Fibroblast of the conjunctiva (primary cell): ENCODE measurements at regions not wholly inside any gene's neighbourhood (a gene's known extent, or its start where the extent isn't known, plus 50 kb on each side); places are given as distances from the start of the nearest gene placed in this dataset.
"Not testable (repeated sequence)": the region's sequence is repeated elsewhere in the genome, so short reads cannot be mapped to it uniquely, and the experiment has no call there.

Experiments
- DNase-seq: peaks from one replicate; pipeline ENCODE4 v3.0.0-alpha.2; 2010; ENCODE audit warnings: low read depth

DNA sequence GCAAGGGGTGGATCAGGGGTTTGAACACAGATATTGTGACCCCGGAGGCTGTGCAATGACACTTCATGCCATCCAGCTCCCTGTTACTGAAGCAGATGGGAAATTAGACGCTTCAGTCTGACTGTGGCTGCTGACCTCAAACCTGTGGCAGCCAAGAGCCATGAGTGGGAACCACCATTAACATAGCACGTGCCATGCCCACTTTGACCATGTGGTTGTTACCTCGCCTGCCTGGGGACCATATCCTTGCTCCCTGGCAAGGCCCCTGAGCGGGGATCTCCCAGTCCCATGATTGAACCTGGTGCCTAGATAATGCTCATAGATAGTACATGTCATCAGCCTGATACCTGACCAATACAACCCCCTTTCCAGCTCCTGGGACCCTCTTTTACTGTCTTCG lies 68.9 kb downstream of the CYP26B1 start:
- no peak for DNase-seq

DNA sequence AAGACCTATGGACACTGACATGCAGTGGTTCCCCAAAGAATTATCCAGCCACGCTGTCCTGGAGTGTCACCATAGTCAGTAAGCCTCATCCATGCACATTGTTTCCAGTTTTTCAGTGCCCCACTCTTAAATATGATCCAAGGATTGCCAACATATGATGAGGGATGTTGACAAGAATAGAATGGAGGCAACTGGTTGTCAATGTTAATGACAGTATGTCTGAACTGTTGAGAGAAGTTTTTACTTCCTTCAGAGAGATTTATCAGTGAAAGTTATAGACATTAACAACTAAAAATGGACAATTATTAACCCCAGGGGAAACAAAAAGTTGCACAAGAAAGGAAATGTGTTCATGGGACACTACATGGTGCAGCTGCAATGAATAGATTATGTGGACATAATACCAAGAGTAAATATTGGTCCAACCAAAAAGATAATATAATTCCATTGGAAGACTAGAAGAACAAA lies 69.9 kb downstream of the CYP26B1 start:
- DNase-seq = no peak

DNA sequence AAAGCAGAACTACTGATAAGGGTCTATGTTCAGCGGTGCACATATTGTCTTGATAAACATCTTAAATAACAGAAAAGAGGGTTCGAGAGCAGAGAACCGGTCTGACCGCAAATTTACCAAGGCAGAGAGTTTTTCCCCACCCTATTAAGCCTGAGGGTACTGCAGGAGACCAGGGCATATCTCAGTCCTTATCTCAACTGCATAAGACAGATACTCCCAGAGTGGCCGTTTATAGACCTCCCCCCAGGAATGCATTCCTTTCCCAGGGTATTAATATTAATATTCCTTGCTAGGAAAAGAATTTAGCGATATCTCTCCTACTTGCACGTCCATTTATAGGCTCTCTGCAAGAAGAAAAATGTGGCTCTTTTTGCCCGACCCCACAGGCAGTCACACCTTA lies 74.3 kb downstream of the CYP26B1 start:
- DNase-seq = not testable (repeated sequence)

DNA sequence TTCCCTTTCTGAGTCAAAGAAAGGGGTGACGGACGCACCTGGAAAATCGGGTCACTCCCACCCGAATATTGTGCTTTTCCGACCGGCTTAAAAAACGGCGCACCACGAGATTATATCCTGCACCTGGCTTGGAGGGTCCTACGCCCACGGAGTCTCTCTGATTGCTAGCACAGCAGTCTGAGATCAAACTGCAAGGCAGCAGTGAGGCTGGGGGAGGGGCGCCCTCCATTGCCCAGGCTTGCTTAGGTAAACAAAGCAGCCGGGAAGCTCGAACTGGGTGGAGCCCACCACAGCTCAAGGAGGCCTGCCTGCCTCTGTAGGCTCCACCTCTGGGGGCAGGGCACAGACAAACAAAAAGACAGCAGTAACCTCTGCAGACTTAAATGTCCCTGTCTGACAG lies 83.5 kb downstream of the CYP26B1 start:
- not testable (repeated sequence) for DNase-seq

DNA sequence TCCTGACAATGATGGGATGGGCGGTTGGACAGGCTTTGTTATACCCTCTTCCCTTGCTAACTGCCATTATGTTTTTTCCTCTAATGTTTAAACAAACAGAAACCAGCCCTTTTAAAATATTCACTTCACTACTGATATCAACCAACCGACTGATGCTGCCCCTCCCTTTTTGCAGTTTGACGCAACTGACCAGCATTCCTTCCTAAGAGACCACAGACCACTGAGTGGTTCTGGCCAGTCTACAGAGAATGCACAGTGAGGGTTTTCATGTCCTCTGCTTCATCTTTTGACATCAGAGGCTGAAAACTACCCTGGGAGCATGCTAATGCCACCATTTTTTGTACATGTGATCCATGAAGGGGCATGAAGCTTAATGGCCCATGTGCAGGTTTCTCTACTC lies 85.3 kb downstream of the CYP26B1 start:
- DNase-seq = no peak

DNA sequence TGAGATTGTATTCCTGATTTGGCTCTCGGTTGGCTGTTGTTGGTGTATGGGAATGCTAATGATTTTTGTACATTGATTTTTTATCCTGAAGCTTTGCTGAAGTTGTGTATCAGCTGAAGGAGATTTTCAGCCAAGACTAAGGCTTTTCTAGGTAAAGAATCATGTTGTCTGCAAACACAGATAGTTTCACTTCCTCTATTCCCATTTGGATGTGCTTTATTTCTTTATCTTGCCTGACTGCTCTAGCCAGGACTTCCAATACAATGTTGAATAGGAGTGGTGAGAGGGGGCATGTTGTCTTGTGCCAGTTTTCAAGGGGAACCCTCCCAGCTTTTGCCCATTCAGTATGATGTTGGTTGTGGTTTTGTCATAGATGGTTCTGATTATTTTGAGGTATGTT lies 90.4 kb downstream of the CYP26B1 start:
- DNase-seq = no peak

DNA sequence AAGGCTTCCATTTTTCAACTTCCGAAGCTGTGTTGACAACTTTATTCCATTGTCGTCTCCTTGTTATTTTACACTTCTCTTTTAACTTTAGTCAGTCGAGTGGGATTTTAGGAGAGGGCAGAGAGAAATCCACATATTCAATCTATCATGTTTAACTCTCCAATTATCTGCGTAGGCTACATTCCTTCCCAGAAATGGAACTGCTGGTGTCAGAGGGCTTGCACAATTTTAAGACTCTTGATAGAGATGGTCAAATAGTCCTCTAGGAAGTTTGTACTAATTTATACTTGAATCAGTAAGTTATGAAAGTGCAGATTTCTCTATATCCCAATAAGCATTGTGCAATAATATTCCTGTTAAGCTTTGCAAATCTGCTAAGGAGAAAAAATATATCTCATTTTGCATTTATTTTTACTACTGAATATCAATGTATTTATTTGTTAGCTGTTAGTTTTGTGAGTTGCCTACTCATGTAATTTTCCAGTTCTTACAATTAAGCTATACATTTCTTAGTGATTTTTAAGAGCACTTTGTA lies 95.6 kb downstream of the CYP26B1 start:
- DNase-seq = no peak

DNA sequence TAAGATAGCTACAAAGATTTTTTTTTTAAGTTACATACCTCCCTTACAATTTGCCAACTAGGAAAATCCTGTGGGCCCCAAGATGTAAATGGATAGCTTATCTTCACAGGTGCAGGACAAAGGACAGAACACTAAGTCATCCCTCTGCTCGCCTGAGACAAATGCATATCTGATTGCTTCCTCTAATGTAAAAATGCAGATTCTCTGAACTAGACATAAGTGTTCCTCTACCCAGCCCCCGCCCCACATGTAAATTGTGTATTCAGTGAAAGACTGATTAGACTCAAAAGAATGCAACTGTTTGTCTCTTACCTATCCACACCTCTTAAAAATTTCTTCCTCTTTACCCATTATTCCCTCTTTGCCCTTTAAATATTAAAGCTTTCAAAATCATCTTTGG lies 96.5 kb downstream of the CYP26B1 start:
- DNase-seq = no peak

DNA sequence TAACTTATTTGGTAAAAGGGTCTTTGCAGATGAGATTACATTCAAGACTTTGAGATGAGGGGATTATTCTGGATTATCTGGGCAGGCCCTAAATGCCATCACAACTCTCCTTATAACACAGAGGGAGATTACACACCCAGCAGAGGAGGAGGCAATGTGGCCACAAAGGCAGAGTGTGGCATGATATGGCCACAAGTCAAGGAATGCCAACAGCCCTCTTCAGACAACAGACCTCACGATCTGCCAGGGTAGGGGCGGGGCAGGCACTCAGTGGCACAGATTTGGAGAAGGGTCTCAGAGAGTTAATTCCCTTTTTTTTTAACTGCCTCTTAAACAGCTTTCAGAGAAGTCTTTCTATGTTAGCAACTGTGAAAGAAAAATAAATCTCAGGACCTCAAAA lies 96.9 kb downstream of the CYP26B1 start:
- no peak for DNase-seq

DNA sequence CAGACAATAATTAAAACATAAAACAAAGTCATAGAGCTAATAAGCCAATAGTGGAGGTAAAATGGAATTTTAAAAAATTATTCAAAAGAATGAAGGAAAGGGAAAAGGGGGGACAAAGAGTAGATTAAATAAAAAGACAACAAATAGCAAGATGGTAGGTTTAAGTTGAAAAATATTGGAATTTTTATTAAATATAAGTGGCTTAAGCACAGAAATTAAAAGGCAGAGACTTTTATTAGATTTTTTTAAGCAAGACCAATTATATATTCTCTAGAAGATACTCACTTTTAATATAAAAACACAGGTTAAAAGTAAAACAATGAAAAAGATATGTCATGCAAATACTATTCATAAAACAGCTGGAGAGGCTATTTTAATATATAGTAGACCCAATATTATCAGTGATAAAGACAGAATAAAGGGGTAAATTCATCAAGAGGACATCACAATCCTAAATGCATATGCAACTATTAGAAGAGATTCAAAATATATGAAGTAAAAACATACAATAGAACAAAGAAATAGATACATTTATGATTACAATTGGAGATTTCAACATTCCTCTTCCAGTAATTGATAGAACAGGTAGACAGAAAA lies 98.7 kb downstream of the CYP26B1 start:
- DNase-seq = no peak

DNA sequence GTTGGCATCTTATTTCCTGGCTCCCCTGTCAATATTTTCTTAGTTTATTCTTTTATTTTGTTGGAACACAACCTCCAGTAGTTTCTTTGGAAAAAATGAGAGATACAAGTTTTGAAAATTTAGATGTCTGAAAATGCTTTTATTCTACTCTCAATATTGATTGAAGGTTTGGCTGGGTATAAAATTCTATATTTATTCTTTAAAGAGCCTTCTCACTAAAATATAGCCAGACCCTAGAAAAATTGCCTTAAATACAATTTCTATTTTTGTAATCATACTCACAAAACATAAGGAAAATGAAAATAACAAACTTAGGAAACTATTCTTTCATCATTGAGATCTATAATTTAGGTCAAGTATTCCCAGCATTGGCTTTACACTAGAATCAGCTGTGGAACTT lies 103.7 kb downstream of the CYP26B1 start:
- no peak for DNase-seq

DNA sequence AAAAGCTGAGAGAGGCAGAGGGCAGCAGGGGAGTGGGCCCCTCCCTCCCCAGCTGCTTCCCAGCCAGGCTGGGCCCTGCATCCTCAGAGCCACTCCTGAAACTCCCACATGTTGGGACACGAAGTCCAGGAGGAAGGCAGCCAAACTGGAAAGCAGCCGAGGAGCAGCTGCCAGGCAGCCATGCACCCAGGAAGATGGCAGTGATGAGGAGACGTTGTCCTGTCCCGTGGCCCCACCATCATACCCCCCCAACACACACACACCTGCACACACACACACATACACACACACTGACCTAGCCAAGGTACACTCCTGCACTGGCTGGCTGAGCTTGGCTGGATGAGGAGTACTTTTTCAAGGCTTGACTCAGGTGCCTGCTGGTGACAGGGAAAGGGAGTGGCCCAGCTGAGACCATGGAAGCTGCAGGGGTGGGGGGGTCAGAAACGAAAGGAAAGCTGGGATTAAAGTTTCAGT lies 106.0 kb downstream of the CYP26B1 start:
- DNase-seq = no peak

DNA sequence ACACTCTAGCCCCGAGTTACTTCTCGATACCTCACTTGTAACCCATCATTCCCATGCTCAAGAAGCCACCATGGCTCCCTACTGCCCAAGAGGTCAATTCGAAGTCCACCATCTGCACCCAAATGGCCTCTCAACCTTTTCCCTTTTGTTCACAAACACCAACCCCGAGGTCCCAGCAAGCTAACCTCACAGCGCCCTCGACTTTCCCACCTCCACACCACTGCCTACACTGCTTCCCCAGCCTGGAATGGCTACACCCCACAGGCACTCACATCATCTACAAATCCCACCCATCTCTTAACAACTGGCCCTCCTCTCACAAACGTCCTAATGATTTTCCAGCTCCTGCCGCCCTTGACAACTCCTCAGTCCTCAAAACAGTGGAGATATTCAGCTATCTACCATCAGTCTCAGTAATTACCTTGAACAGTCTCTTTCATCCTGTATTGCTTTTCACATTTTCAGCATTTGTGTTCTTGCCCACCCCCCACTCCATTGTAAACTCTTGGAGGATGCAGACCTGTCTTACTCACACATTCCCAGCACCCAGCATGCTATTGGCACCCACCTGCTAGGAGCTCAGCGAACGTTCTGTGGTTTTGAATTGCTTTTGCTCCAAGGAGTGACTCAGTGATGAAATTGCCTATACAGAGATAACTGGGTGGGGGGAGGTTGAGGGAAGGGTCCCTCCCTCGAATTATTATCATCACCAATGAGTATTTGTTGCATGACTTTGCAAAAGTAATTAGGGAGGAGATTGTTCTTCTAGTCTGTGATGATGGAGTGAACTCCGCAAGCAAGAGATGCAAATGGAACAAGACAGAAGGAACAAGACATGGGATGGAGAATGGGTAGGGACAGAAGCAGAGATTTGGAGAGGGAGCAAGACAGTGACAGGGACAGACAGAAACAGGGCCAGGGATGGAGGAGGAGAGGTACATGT lies 106.8 kb downstream of the CYP26B1 start:
- no peak for DNase-seq

DNA sequence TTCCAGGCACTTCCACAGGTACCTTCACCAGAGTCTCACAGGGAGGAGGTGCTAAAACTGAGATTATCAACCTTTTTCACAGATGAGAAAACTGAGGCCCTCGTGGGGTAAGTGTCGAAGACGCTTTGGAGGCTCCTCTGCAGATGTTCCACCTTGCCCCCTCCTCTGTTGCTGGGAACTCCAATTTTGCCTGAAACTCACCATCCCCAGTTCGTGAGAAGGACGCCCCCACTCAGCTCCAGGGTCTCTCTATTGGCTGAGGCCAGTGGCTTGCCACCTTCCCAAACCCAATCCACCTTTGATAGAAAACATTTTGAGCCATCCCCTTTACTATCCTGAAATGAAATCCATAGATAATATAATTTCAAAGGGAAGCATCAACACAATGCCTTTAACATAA lies 109.1 kb downstream of the CYP26B1 start:
- no peak for DNase-seq

DNA sequence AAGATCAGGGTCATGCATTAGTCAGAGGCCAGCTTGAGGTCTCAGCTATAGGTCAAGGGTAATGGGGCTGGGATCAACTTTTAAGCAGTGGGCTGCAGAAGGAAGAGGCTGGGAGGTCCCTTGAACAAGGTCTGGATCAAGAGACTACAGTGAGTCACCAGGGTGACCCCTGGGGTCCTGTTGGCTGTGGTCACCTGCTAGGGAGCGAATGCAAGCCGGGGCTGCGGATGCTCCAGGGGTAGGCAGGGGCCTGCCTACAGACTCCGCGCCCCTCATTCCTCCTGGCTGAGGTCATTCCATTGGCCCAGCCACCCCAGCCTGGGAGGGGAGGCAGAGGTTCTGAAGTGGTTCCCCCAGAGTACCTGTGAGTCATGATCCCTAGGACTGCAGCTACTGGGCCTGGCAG lies 110.4 kb downstream of the CYP26B1 start:
- no peak for DNase-seq

DNA sequence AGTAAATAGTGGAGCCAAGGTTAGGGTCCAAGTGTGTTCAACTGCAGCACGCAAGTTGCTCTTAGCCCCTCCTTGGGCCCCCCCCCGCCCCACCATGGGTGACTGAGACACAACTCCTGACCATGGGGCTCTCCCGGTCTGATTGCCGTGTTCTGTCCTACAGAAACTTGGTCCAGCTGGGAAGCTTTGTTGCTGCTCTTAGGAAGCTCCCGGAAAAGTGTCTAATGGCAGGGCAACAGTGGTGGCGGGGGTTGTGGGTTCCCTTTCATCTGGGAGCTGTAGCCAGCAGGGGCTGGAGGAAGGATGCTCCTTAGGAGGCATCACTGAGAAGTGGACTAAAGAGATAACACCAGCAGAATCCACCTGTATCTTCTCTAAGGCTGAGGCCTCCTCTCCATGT lies 111.1 kb downstream of the CYP26B1 start:
- DNase-seq = no peak

DNA sequence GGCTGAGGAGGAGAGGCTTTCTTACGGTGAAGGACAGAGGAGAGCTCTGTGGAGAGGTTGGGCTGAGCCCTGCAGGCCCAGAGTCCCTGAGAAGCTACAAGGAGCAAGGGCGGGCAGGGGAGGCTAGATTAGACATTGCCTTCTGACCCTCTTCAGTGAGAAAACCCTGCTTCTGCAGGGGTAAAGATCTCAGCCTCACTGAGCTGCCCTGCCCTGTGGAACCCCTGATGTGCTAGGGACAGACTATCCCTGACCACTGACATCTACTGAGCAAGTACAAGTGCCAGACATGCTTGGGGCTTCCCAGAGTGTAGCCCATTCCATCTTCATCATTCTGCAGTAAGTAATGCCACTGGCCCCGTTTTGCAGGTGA lies 111.5 kb downstream of the CYP26B1 start:
- no peak for DNase-seq

DNA sequence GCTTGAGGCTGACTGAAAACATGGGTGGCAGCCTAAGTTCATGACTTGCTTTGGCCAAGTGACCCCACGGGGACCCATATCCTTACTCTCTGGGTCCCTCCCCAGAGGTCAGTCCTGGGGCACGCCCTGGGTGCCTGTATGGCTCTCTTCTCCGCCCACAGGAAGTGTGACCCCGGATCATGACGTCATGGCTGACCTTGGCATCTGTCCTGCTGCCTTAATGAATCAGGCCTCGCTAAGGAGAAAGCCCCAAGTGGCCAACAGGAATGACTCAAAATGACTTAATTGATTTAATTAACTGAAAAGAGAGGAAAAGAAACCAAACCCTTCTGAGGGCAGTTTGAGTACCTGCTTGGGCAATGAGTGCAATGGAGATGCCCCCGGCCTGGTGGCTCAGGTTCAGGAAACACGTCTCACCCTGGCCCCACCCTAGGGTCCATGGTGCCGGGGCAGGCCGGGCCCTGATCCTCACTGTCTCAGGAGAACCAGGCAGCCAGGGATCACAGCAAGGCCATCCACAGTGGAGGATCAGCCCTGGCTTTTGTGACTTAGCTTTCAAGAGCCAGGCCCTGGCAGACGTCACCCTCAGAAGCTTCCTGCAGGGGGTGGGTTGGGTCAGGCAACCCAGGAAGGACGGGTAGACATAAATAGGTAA lies 112.0 kb downstream of the CYP26B1 start:
- DNase-seq = no peak

DNA sequence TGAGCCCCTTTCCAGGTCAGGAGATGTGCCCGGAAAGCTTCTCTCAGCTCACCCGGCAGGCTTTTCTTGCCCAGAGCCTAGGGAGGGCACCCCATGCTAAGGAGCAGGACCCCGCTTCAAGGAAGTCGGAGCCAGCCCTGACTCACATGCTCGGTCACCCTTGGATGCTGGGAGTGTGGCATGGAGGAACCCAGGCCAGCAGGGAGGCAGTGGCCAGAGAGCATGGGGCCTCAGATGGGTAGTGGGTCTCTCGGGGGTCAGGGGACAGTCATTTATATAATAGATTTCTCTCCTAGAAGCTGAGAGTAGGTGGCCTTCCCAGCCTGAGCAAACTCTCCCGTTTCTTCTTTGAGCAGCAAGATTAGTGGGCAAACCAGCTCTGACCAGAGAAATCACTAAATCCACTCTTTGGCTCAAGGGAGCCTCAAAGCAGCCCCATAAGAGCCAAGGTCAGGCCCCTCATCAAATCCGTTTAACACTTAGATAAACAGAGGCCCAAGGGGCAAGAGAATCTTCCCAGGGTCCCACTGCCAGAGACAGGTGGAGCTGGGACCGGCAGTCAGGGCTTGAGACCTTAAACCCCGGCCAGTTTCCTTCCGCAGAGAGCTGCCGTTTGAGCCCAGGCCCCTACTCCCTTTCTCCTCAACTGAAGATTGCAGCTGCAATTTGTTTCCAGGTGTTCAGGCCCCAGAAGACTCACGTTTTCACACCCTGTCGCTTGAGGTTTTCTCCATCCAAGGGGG lies 113.1 kb downstream of the CYP26B1 start:
- no peak for DNase-seq

DNA sequence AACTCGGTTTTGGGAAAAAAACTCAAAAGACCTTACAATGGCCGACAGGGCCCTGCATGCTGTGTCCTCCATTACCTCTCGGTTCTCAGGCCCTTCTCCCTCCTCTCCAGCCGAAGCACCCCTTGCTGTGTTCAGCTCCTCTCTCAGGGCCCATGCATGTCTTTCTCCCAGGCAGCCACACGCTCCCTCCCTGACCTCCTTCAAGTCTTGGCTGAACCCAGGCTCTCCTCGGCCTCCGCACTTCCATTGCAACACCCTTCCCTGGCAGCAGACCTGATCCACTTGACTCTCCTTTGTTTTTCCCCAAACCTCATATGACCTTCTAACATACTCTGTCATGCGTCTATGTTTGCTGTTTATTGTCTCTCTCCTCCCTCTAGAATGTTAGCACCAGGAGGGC lies 114.0 kb downstream of the CYP26B1 start:
- no peak for DNase-seq

DNA sequence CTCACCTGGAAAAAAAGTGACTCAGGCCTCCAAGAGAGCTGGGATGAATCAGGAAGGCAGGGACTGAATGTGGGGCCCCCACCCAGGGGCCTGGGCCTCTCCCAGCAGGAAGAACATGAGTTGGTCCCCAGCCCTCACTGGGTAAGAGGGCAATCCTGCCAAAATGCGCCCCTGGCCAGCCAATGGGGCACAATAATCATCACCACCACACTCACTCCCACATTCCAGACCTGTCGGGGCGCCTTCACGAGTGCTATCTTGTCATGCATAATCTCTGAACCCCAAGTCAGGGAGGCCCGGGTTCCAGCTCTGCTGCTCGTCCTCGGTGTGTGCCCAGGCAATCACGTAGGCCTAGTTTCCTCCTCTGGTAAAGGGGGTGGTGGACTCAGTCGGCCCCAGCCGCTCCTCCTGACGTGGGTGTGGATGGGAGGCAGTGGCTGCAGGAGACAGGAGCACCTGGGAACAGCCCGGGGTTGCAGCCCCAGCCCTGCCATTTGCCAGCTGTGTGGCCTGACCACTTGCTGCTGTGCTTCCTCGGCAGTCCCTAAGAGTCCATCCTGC lies 115.1 kb downstream of the CYP26B1 start:
- no peak for DNase-seq
